HepG2 (cell line): ENCODE measurements at regions not wholly inside any gene's neighbourhood (a gene's known extent, or its start where the extent isn't known, plus 50 kb on each side); places are given as distances from the start of the nearest gene placed in this dataset.

Experiments used
- ATAC-seq: fragments of 200-7000 bp; cut with Tn5 transposase; 3 replicates; pipeline ENCODE4 v1.9.1; 2020; ENCODE audit warnings: mild to moderate bottlenecking, moderate library complexity
- BruUV-seq: library from RNA; stranded (reverse); fragments of 400-500 nt; replicated peaks from 2 replicates; lab custom pipeline; 2021; lab: Mats Ljungman, UMichigan
- CTCF ChIA-PET: fragments of 300-600 bp; formaldehyde crosslinking; extraction: SDS; loops from one replicate; lab custom pipeline; 2021; ENCODE audit warnings: low total read pairs, inconsistent platforms, low intra/inter-chr PET ratio; lab: Yijun Ruan, JAX
- POLR2A ChIA-PET: fragments of 350-600 bp; sonication (Branson Sonifier 250); formaldehyde crosslinking; loops from one replicate; lab custom pipeline; 2020; ENCODE audit warnings: antibody characterized with exemption, inconsistent platforms; lab: Yijun Ruan, JAX
- DNase-seq: peaks from one replicate; pipeline ENCODE4 v3.0.0-alpha.2; 2015; ENCODE audit warnings: low spot score
- FAIRE-seq: peaks from 3 replicates; lab custom pipeline; 2011; peaks lifted over from hg19 to GRCh38; lab: Jason Lieb, UNC
- H2AFZ ChIP-seq: one replicate; pipeline ENCODE4 v1.6.1; 2011; ENCODE audit warnings: low read length, inconsistent platforms
- H3K27ac ChIP-seq: fragments of 300-600 bp; 3 replicates; pipeline ENCODE4 v1.8.0; 2011; ENCODE audit warnings: mixed run types, mild to moderate bottlenecking, mixed read lengths, low read length, inconsistent platforms; ENCODE audit not compliant: insufficient read depth; ENCODE audit errors: extremely low read length
- H3K27me3 ChIP-seq, 2 experiments: fragments of 200-600 bp in 1 of 2; 2 replicates in 1 of 2; 3 replicates in 1 of 2; pipeline versions ENCODE4 v1.6.0 to v1.8.0; 2011; ENCODE audit warnings: low read length in 2 of 2, mild to moderate bottlenecking in 2 of 2, moderate library complexity in 2 of 2, inconsistent platforms in 1 of 2; ENCODE audit not compliant: insufficient read depth in 2 of 2, control insufficient read depth in 1 of 2
- H3K36me3 ChIP-seq, 2 experiments: fragments of 200-600 bp in 1 of 2; replicated peaks in 1 of 2; 2 replicates in 1 of 2; 3 replicates in 1 of 2; pipeline versions ENCODE4 v1.5.1 to v1.8.0; 2011; ENCODE audit warnings: low read length in 2 of 2, inconsistent platforms in 1 of 2; ENCODE audit not compliant: insufficient read depth in 2 of 2, control insufficient read depth in 1 of 2
- H3K4me1 ChIP-seq: 2 replicates; pipeline ENCODE4 v1.5.1; 2012; ENCODE audit warnings: low read length, inconsistent platforms; ENCODE audit not compliant: insufficient read depth
- H3K4me2 ChIP-seq: 2 replicates; pipeline ENCODE4 v1.6.0; 2011; ENCODE audit warnings: low read depth, low read length, inconsistent platforms
- H3K4me3 ChIP-seq, 3 experiments: fragments of 200-600 bp in 1 of 3; sonication (generic), shearing (Covaris generic) in 1 of 3; replicated peaks in 1 of 3; 2 replicates each; pipeline ENCODE4 v1.5.1; 2011 to 2016; ENCODE audit warnings: low read length in 3 of 3, inconsistent platforms in 2 of 3, low read depth in 2 of 3, mild to moderate bottlenecking in 2 of 3, control low read depth in 1 of 3, mixed read lengths in 1 of 3; ENCODE audit not compliant: insufficient read depth in 1 of 3
- H3K79me2 ChIP-seq: one replicate; pipeline ENCODE4 v1.6.1; 2011; ENCODE audit warnings: low read length, inconsistent platforms; ENCODE audit not compliant: insufficient read depth
- H3K9ac ChIP-seq: 2 replicates; pipeline ENCODE4 v1.6.0; 2011; ENCODE audit warnings: mild to moderate bottlenecking, low read depth, low read length, inconsistent platforms; ENCODE audit not compliant: insufficient read depth
- H3K9me3 ChIP-seq: 2 replicates; pipeline ENCODE4 v1.5.1; 2012; ENCODE audit warnings: mild to moderate bottlenecking, low read length
- H4K20me1 ChIP-seq: 2 replicates; pipeline ENCODE4 v1.6.0; 2011; ENCODE audit warnings: inconsistent platforms, mild to moderate bottlenecking, low read length, moderate library complexity; ENCODE audit not compliant: insufficient read depth
- ERF ChIP-seq: IDR thresholded peaks from 2 replicates; pipeline ENCODE4 v1.6.1; 2018; ENCODE audit warnings: missing biosample characterization, missing genetic modification reagents
- GATAD2A ChIP-seq: IDR thresholded peaks from 2 replicates; pipeline ENCODE4 v1.6.1; 2016
- KDM3A ChIP-seq: IDR thresholded peaks from 2 replicates; pipeline ENCODE4 v1.6.1; 2018; ENCODE audit warnings: low read depth, missing compliant biosample characterization
- KDM4B ChIP-seq: sonication (generic); formaldehyde crosslinking; IDR thresholded peaks from 2 replicates; pipeline ENCODE4 v1.4.0; 2020; ENCODE audit warnings: missing genetic modification reagents
- MTF1 ChIP-seq: sonication (generic); formaldehyde crosslinking; IDR thresholded peaks from 2 replicates; pipeline ENCODE4 v1.5.0; 2020; ENCODE audit warnings: missing genetic modification reagents
- PHF8 ChIP-seq: sonication (generic); formaldehyde crosslinking; IDR thresholded peaks from 2 replicates; pipeline ENCODE4 v1.5.0; 2020; ENCODE audit warnings: missing genetic modification reagents
- RBM39 ChIP-seq: fragments of 200-400 bp; formaldehyde crosslinking; IDR thresholded peaks from one replicate; pipeline ENCODE4 v1.6.1; 2018; ENCODE audit warnings: antibody characterized with exemption, mild to moderate bottlenecking, low read depth, low read length; ENCODE audit not compliant: poor library complexity, severe bottlenecking
- SPEN ChIP-seq: sonication (generic); formaldehyde crosslinking; IDR thresholded peaks from 2 replicates; pipeline ENCODE4 v1.5.1; 2020; ENCODE audit warnings: low read depth, mild to moderate bottlenecking, missing genetic modification reagents
- ZNF678 ChIP-seq: sonication (generic); formaldehyde crosslinking; IDR thresholded peaks from 2 replicates; pipeline ENCODE4 v1.4.0; 2020; ENCODE audit warnings: mild to moderate bottlenecking, missing genetic modification reagents
- WGBS: methylation state at CpG from one replicate; pipeline ENCODE4 v1.1.6; 2017; ENCODE audit warnings: low lambda C conversion rate; 5-methylcytosine and 5-hydroxymethylcytosine counted together
- in situ Hi-C: cut with HindIII; loops from 2 replicates; pipeline ENCODE4 v1.10.0; 2017; ENCODE audit warnings: low pct_unique_long_range_greater_than_20kb; ENCODE audit not compliant: extremely low pct_ligation_motif_present
- intact Hi-C: fragments of 100-400 bp; cut with micrococcal nuclease; formaldehyde crosslinking; loops from one replicate; pipeline ENCODE4 v1.10.0; 2022; ENCODE audit not compliant: unreplicated experiment
- TF ChIP-seq, protein P1 (sequence below): sonication (generic); formaldehyde crosslinking; IDR thresholded peaks from 2 replicates; pipeline ENCODE4 v1.4.0; 2020; ENCODE audit warnings: missing genetic modification reagents
- TF ChIP-seq, protein P2 (sequence below): sonication (generic); formaldehyde crosslinking; IDR thresholded peaks from 2 replicates; pipeline ENCODE4 v1.4.0; 2020; ENCODE audit warnings: missing genetic modification reagents, borderline replicate concordance

DNA sequence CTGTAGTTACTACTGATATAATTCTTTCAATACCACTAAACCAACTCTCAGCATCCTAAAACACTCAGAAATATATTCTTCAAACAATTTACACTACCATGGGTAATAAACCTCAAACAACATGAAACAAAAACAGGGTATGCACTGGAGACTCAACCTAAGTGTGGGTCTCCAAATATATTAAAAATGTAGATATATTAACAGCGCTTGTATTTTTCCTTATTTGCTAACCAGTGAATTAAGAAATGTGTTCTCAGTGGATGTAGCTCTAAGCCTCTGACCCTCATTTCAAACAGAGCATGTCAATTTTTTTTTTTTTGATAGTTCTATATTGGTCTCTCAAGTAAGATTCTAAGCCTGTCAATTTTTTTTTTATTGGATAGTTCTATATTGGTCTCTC lies 778.5 kb upstream of the CDH10 start:
- DNase-seq (no peak), ATAC-seq (no peak), FAIRE-seq (no peak)
- Histone ChIP-seq H2AFZ (no peak overlapping the region), H3K9ac (no peak overlapping the region), H3K79me2 (no peaks in the 10 kb centered on the region), H3K36me3 (no peaks in the 10 kb centered on the region), H3K27me3 (no peaks in the 10 kb centered on the region), H3K4me3 (no peak overlapping the region), H3K9me3 (peaks cover 10% of the 10 kb centered on the region; the same call in 1 of the 2 replicates), H3K4me1 (no peaks in the 10 kb centered on the region), H3K4me2 (no peak overlapping the region), H3K27ac (no peak overlapping the region), H4K20me1 (no peaks in the 10 kb centered on the region)
- in situ Hi-C loops: no loop called here
- 0% methylated on average over 1 of the region's 1 CpG for WGBS
- CTCF ChIA-PET: no interaction called here
- no peak for TF ChIP-seq SPEN (CRISPR knock-in tag)
- no peak for TF ChIP-seq MTF1 (CRISPR knock-in tag)
- no peak for TF ChIP-seq GATAD2A (CRISPR knock-in tag)
- TF ChIP-seq, protein P1, sequence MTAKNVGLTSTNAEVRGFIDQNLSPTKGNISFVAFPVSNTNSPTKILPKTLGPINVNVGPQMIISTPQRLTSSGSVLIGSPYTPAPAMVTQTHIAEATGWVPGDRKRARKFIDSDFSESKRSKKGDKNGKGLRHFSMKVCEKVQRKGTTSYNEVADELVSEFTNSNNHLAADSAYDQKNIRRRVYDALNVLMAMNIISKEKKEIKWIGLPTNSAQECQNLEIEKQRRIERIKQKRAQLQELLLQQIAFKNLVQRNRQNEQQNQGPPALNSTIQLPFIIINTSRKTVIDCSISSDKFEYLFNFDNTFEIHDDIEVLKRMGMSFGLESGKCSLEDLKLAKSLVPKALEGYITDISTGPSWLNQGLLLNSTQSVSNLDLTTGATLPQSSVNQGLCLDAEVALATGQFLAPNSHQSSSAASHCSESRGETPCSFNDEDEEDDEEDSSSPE (CRISPR knock-in tag): no peak
- no peak for TF ChIP-seq KDM3A
- TF ChIP-seq RBM39: no peak
- TF ChIP-seq ERF (CRISPR knock-in tag): no peak
- no peak for TF ChIP-seq ZNF678 (CRISPR knock-in tag)
- no peak for TF ChIP-seq PHF8 (CRISPR knock-in tag)
- no peak for TF ChIP-seq KDM4B
- TF ChIP-seq, protein P2, sequence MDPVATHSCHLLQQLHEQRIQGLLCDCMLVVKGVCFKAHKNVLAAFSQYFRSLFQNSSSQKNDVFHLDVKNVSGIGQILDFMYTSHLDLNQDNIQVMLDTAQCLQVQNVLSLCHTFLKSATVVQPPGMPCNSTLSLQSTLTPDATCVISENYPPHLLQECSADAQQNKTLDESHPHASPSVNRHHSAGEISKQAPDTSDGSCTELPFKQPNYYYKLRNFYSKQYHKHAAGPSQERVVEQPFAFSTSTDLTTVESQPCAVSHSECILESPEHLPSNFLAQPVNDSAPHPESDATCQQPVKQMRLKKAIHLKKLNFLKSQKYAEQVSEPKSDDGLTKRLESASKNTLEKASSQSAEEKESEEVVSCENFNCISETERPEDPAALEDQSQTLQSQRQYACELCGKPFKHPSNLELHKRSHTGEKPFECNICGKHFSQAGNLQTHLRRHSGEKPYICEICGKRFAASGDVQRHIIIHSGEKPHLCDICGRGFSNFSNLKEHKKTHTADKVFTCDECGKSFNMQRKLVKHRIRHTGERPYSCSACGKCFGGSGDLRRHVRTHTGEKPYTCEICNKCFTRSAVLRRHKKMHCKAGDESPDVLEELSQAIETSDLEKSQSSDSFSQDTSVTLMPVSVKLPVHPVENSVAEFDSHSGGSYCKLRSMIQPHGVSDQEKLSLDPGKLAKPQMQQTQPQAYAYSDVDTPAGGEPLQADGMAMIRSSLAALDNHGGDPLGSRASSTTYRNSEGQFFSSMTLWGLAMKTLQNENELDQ (CRISPR knock-in tag): no peak
- POLR2A ChIA-PET: no interaction called here
- intact Hi-C loops: no loop called here
- BruUV-seq: no TSS peak
